ENCODE measurements at regions not wholly inside any gene's neighbourhood (a gene's known extent, or its start where the extent isn't known, plus 50 kb on each side); places are given as distances from the start of the nearest gene placed in this dataset.

DNA sequence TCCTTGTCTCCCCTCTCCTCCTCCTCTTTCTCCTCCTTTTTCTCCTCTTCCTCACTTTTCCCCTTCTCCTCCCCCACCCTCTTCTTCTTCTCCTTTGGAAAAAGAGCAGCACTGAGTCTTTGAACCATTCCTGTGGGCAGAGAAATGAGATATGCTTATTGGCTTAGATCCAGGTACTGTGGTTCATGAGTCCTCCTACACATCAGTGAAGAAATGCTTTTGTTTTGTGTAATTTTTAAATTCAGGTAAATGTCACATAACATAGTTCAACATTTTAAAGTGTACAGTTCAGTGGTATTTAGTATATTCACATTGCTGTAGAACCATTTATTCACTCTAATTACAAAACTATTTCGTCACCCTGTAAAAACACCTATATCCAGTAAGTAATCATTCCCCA lies 402.1 kb downstream of the AACS start:
- DNase-seq (ENCODE audit: extremely low read depth, low read depth): no peak
- H3K4me3 ChIP-seq (replicated peaks; ENCODE audit: low read depth, low read length): no peak overlapping the region
- TF ChIP-seq, protein P1, sequence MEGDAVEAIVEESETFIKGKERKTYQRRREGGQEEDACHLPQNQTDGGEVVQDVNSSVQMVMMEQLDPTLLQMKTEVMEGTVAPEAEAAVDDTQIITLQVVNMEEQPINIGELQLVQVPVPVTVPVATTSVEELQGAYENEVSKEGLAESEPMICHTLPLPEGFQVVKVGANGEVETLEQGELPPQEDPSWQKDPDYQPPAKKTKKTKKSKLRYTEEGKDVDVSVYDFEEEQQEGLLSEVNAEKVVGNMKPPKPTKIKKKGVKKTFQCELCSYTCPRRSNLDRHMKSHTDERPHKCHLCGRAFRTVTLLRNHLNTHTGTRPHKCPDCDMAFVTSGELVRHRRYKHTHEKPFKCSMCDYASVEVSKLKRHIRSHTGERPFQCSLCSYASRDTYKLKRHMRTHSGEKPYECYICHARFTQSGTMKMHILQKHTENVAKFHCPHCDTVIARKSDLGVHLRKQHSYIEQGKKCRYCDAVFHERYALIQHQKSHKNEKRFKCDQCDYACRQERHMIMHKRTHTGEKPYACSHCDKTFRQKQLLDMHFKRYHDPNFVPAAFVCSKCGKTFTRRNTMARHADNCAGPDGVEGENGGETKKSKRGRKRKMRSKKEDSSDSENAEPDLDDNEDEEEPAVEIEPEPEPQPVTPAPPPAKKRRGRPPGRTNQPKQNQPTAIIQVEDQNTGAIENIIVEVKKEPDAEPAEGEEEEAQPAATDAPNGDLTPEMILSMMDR (IDR thresholded peaks at IDR 0.05; ENCODE audit: low read depth, low read length, missing control alignments): no peak

DNA sequence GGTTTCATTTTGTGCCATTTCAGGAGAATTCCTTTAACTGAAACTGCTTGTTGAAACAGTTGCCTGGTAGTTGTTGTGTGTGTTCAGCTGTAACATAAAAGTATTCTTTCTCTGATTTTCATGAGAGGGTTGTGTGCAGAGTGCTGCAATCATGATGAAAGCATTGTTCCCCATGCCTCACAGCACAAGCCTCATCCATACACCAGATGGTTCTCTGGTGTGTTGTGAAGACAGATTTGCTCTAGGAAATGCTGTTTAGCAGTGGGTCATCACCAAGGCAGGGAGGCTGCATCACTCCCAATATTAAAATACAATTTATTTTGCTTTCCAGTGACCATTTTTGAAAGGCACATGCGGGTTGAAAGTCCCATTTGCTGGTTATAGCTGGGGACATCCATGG lies 404.4 kb downstream of the AACS start:
- TF ChIP-seq, protein P1 (IDR thresholded peaks at IDR 0.05; ENCODE audit: low read depth, low read length, missing control alignments): no peak
- no peak overlapping the region for H3K4me3 ChIP-seq (replicated peaks; ENCODE audit: low read depth, low read length)

DNA sequence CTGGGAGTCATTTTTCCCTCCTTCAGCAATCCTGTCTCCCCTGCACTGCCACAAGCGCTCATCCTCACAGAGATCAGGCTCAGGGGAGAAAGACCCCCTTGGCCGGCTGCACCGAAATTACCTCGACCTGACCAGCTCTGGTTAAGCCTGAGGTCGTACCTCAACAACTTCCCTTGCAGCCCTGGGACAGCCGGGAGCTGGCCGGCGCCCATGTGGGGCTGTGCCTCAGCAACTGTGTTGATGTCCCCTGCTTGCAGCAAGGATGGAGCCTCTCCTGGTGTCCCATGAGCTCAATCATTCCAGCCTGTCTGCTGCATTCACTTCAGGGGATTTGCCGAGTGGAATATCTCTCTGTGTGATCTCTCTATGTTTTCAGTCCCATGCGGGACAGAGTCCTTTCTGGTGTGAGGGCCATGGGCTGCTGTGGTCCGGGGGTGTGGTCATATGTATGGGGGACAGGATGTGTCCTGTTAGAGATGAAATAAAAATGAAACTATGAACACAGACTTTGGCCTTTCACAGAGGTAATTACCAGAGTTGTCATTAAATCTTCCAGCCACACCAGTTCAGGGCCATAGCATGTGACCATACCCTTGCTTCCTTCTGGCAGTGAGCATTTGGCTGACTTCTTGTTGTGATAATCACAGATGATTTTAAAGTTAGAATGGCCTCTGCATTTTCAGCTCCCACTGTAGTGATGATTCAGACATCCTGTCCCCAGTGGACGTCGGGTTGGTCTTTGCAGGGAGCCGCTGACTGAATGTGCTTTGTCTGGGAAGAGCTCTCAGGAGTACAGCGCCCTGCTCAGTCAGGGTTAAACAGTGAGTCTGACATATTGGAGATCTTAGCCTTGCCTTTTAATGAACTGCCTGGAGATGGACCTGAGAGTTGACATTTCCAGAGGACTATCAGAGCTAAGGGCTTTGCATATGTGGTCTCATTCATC lies 405.9 kb downstream of the AACS start:
- DNase-seq (ENCODE audit: extremely low read depth, low read depth): no peak
- no peak overlapping the region for H3K4me3 ChIP-seq (replicated peaks; ENCODE audit: low read depth, low read length)
- TF ChIP-seq, protein P1 (IDR thresholded peaks at IDR 0.05; ENCODE audit: low read depth, low read length, missing control alignments): no peak

More for the DNA sequence above, 404.4 kb downstream of the AACS start:
- DNase-seq (ENCODE audit: extremely low read depth, low read depth): no peak

DNA sequence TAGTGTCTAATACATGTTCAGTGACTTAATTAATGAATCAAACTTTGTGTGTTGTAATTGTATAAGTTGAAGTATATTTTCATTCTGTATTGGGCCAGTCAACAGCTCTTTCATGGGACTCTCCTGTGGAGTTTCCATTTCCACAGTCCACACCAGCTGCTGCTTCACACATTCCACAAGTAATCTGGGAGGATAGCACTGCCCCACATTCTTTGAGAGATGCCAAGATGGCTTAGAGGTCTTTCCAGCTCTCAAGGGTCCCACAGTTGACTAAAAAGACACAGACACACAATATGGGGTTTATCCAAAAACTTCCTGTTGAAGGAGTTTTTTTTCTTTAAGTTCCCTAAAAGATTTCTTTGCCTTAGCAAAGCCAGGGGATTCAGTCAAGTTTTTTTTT lies 408.3 kb downstream of the AACS start:
- TF ChIP-seq, protein P1 (IDR thresholded peaks at IDR 0.05; ENCODE audit: low read depth, low read length, missing control alignments): no peak
- no peak for DNase-seq (ENCODE audit: extremely low read depth, low read depth)
- no peak overlapping the region for H3K4me3 ChIP-seq (replicated peaks; ENCODE audit: low read depth, low read length)

DNA sequence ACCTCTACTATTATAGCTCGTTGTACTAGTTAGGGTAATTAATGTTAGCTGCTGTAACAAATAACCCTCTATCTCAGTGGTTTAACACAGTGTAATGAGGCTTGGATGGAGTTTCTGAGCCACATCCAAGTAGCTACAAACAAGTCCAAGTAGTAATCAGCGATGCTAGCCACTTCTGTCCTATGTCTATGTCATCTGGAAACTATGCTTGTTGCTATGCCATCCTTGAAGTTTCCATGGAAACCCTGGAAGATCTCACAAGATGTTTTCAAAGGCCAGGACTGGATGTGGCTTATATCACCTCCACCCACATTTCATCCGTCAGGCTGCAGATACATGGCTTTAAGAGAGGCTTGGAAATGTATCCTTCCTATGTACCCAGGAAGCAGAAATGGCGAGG lies 422.1 kb downstream of the AACS start:
- DNase-seq (ENCODE audit: extremely low read depth, low read depth): no peak
- no peak overlapping the region for H3K4me3 ChIP-seq (replicated peaks; ENCODE audit: low read depth, low read length)
- TF ChIP-seq, protein P1 (IDR thresholded peaks at IDR 0.05; ENCODE audit: low read depth, low read length, missing control alignments): no peak

DNA sequence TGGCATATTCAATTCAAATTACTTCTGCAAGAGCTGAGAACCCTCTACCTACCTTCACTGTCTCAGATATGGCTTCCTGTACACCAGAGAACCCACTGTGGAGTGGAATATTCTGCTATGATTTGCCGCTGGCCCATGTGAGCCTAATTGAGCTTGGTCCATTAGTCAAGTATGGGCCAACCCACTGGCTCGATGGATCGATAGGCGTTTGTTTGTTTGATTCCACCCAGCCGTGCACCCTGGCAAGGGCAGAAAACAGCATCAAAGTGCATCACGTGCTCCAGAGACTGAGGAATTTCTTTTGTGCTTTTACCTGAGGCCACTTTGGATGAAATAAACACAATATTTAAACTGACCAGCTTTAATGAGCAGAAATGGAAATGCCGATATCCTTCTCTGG lies 426.3 kb downstream of the AACS start:
- TF ChIP-seq, protein P1 (IDR thresholded peaks at IDR 0.05; ENCODE audit: low read depth, low read length, missing control alignments): no peak
- no peak for DNase-seq (ENCODE audit: extremely low read depth, low read depth)
- H3K4me3 ChIP-seq (replicated peaks; ENCODE audit: low read depth, low read length): no peak overlapping the region
